ENCODE measurements at regions not wholly inside any gene's neighbourhood (a gene's known extent, or its start where the extent isn't known, plus 50 kb on each side); places are given as distances from the start of the nearest gene placed in this dataset.

- no peak for TF ChIP-seq CTCF (IDR thresholded peaks at IDR 0.05)
- no peak for TF ChIP-seq POLR2A (IDR thresholded peaks at IDR 0.05)
Measured at GRCh38 chr15:31178705-31179104, 77.2 kb upstream of the TRPM1 start.

Data from sigmoid colon (tissue), 3 donors.